ENCODE measurements at regions not wholly inside any gene's neighbourhood (a gene's known extent, or its start where the extent isn't known, plus 50 kb on each side); places are given as distances from the start of the nearest gene placed in this dataset.
"Not testable (repeated sequence)": the region's sequence is repeated elsewhere in the genome, so short reads cannot be mapped to it uniquely, and the experiment has no call there.

- H3K4me1 Mint-ChIP-seq: no peaks in the 10 kb centered on the region
- no peak overlapping the region for H3K27ac Mint-ChIP-seq
- H3K27me3 Mint-ChIP-seq: no peaks in the 10 kb centered on the region
- H3K4me3 Mint-ChIP-seq: no peak overlapping the region
- CTCF ChIA-PET: interaction anchor here (1.0 kb wide), 1 partner anchor 40 kb away, joined by 4 read pairs; no protein-coding TSS in a partner anchor
- DNase-seq: no peak
- POLR2A ChIA-PET: no interaction called here
- H3K36me3 Mint-ChIP-seq (ENCODE audit: low read depth): peaks cover 4% of the 10 kb centered on the region
- H3K9me3 Mint-ChIP-seq: peaks cover 17% of the 10 kb centered on the region
Observed at GRCh38 chr3:59245859-59246501, 196.2 kb upstream of the CFAP20DC start.

- Mint-ChIP-seq H3K4me3 (no peak overlapping the region), H3K27me3 (no peaks in the 10 kb centered on the region), H3K4me1 (peaks cover 3% of the 10 kb centered on the region), H3K36me3 (ENCODE audit: low read depth) (peaks cover 4% of the 10 kb centered on the region), H3K9me3 (peaks cover 17% of the 10 kb centered on the region), H3K27ac (no peak overlapping the region)
- ChIA-PET POLR2A (no interaction called here), CTCF (interaction anchor here (1.0 kb wide), 1 partner anchor 62 kb away, joined by 4 read pairs; no protein-coding TSS in a partner anchor)
- no peak for DNase-seq
Observed at GRCh38 chr3:59245300-59245858, 195.6 kb upstream of the CFAP20DC start.

- no peak for DNase-seq
- Mint-ChIP-seq H3K9me3 (peaks cover 17% of the 10 kb centered on the region), H3K4me1 (peaks cover 3% of the 10 kb centered on the region), H3K4me3 (no peak overlapping the region), H3K27ac (no peak overlapping the region), H3K27me3 (no peaks in the 10 kb centered on the region), H3K36me3 (ENCODE audit: low read depth) (peaks cover 4% of the 10 kb centered on the region)
- CTCF ChIA-PET: interaction anchor here (0.6 to 1.9 kb wide), 3 partner anchors 8 to 63 kb away, joined by 4 to 7 read pairs (median 4); no protein-coding TSS in a partner anchor
- POLR2A ChIA-PET: no interaction called here
Observed at GRCh38 chr3:59244343-59244742, 194.5 kb upstream of the CFAP20DC start.

GRCh38 chr3:59243476-59243875 is 193.7 kb upstream of the CFAP20DC start:
- Mint-ChIP-seq H3K36me3 (ENCODE audit: low read depth) (peaks cover 6% of the 10 kb centered on the region), H3K4me1 (peaks cover 3% of the 10 kb centered on the region), H3K4me3 (no peak overlapping the region), H3K9me3 (peaks cover 15% of the 10 kb centered on the region), H3K27ac (no peak overlapping the region), H3K27me3 (no peaks in the 10 kb centered on the region)
- POLR2A ChIA-PET: no interaction called here
- CTCF ChIA-PET: interaction anchor here (1.9 kb wide), 1 partner anchor 7 kb away, joined by 7 read pairs; no protein-coding TSS in a partner anchor
- no peak for DNase-seq

- POLR2A ChIA-PET: interaction anchor here (0.6 kb wide), 1 partner anchor 191 kb away, joined by 3 read pairs; no protein-coding TSS in a partner anchor
- H3K4me1 Mint-ChIP-seq: peaks cover 5% of the 10 kb centered on the region
- H3K27ac Mint-ChIP-seq: no peak overlapping the region
- CTCF ChIA-PET: interaction anchor here (0.6 to 0.7 kb wide), 3 partner anchors 265 to 1022 kb away, joined by 4 to 5 read pairs (median 4); no protein-coding TSS in a partner anchor
- H3K36me3 Mint-ChIP-seq (ENCODE audit: low read depth): peaks cover 6% of the 10 kb centered on the region
- H3K27me3 Mint-ChIP-seq: no peaks in the 10 kb centered on the region
- no peak for DNase-seq
- no peak overlapping the region for H3K4me3 Mint-ChIP-seq
- peaks cover 15% of the 10 kb centered on the region for H3K9me3 Mint-ChIP-seq
Observed at GRCh38 chr3:59240666-59241255, 190.9 kb upstream of the CFAP20DC start.

- H3K4me1 Mint-ChIP-seq: peaks cover 17% of the 10 kb centered on the region
- H3K27me3 Mint-ChIP-seq: no peaks in the 10 kb centered on the region
- H3K4me3 Mint-ChIP-seq: no peak overlapping the region
- H3K27ac Mint-ChIP-seq: no peak overlapping the region
- peaks cover 6% of the 10 kb centered on the region for H3K9me3 Mint-ChIP-seq
- POLR2A ChIA-PET: no interaction called here
- peaks cover 3% of the 10 kb centered on the region for H3K36me3 Mint-ChIP-seq (ENCODE audit: low read depth)
- CTCF ChIA-PET: no interaction called here
- DNase-seq: no peak
Observed at GRCh38 chr3:59237121-59237520, 187.3 kb upstream of the CFAP20DC start.

GRCh38 chr3:59235634-59236012 is 185.8 kb upstream of the CFAP20DC start:
- peak overlapping the region; percentile 58 for H3K27ac Mint-ChIP-seq
- no peak overlapping the region for H3K4me3 Mint-ChIP-seq
- peak; percentile 22 for DNase-seq
- peaks cover 6% of the 10 kb centered on the region for H3K36me3 Mint-ChIP-seq (ENCODE audit: low read depth)
- no peaks in the 10 kb centered on the region for H3K27me3 Mint-ChIP-seq
- H3K9me3 Mint-ChIP-seq: peaks cover 14% of the 10 kb centered on the region
- CTCF ChIA-PET: interaction anchor here (0.7 to 1.3 kb wide), 3 partner anchors 9 to 245 kb away, joined by 3 to 7 read pairs (median 4); no protein-coding TSS in a partner anchor
- H3K4me1 Mint-ChIP-seq: peaks cover 15% of the 10 kb centered on the region
- POLR2A ChIA-PET: no interaction called here

- Mint-ChIP-seq H3K9me3 (peaks cover 17% of the 10 kb centered on the region), H3K36me3 (ENCODE audit: low read depth) (peaks cover 9% of the 10 kb centered on the region), H3K4me1 (peaks cover 15% of the 10 kb centered on the region), H3K27ac (no peak overlapping the region), H3K4me3 (no peak overlapping the region), H3K27me3 (no peaks in the 10 kb centered on the region)
- ChIA-PET CTCF (interaction anchor here (0.9 kb wide), 1 partner anchor 9 kb away, joined by 4 read pairs; no protein-coding TSS in a partner anchor), POLR2A (no interaction called here)
- DNase-seq: no peak
Observed at GRCh38 chr3:59234884-59235633, 185.2 kb upstream of the CFAP20DC start.

GRCh38 chr3:59230379-59230778 is 180.6 kb upstream of the CFAP20DC start:
- H3K4me3 Mint-ChIP-seq; DNase-seq; H3K36me3 Mint-ChIP-seq (ENCODE audit: low read depth); H3K27me3 Mint-ChIP-seq; POLR2A ChIA-PET; H3K27ac Mint-ChIP-seq; H3K4me1 Mint-ChIP-seq: not testable (repeated sequence)
- peaks cover 21% of the 10 kb centered on the region for H3K9me3 Mint-ChIP-seq
- CTCF ChIA-PET: interaction anchor here (0.8 kb wide), 1 partner anchor 538 kb away, joined by 3 read pairs; no protein-coding TSS in a partner anchor

- ChIA-PET CTCF (no interaction called here), POLR2A (no interaction called here)
- no peak for DNase-seq
- Mint-ChIP-seq H3K4me1 (peaks cover 3% of the 10 kb centered on the region), H3K9me3 (no peaks in the 10 kb centered on the region), H3K36me3 (ENCODE audit: low read depth) (no peaks in the 10 kb centered on the region), H3K4me3 (no peak overlapping the region), H3K27me3 (peaks cover 2% of the 10 kb centered on the region), H3K27ac (no peak overlapping the region)
Observed at GRCh38 chr3:59213860-59214259, 164.0 kb upstream of the CFAP20DC start.

- Mint-ChIP-seq H3K27ac (no peak overlapping the region), H3K4me3 (no peak overlapping the region), H3K36me3 (ENCODE audit: low read depth) (no peaks in the 10 kb centered on the region), H3K9me3 (no peaks in the 10 kb centered on the region), H3K27me3 (peaks cover 4% of the 10 kb centered on the region), H3K4me1 (peaks cover 3% of the 10 kb centered on the region)
- CTCF ChIA-PET: interaction anchor here (0.9 kb wide), 1 partner anchor 68 kb away, joined by 3 read pairs; no protein-coding TSS in a partner anchor
- DNase-seq: peak; percentile 33
- POLR2A ChIA-PET: no interaction called here
Observed at GRCh38 chr3:59212128-59212779, 162.4 kb upstream of the CFAP20DC start.

GRCh38 chr3:59210260-59210659 is 160.4 kb upstream of the CFAP20DC start:
- Mint-ChIP-seq H3K27me3 (peaks cover 10% of the 10 kb centered on the region), H3K36me3 (ENCODE audit: low read depth) (no peaks in the 10 kb centered on the region), H3K27ac (no peak overlapping the region), H3K4me1 (peaks cover 3% of the 10 kb centered on the region), H3K4me3 (no peak overlapping the region), H3K9me3 (no peaks in the 10 kb centered on the region)
- ChIA-PET POLR2A (no interaction called here), CTCF (interaction anchor here (0.7 kb wide), 1 partner anchor 93 kb away, joined by 3 read pairs; no protein-coding TSS in a partner anchor)
- no peak for DNase-seq
